GM21367 (cell line): ENCODE measurements at regions not wholly inside any gene's neighbourhood (a gene's known extent, or its start where the extent isn't known, plus 50 kb on each side); places are given as distances from the start of the nearest gene placed in this dataset.

ENCODE experiments used
- ATAC-seq: cut with Tn5 transposase; IDR thresholded peaks from one replicate; pipeline ENCODE4 v1.9.1; 2021; ENCODE audit not compliant: unreplicated experiment

- no peak for ATAC-seq
Measured at GRCh38 chr13:44299152-44299943, 74.3 kb upstream of the SERP2 start.

- ATAC-seq = peak; percentile 69
Measured at GRCh38 chr13:44300895-44301638, 72.6 kb upstream of the SERP2 start.

- no peak for ATAC-seq
Measured at GRCh38 chr13:44301639-44302015, 72.0 kb upstream of the SERP2 start.

GRCh38 chr13:44302233-44302632, 71.4 kb upstream of the SERP2 start:
- no peak for ATAC-seq

- no peak for ATAC-seq
Measured at GRCh38 chr13:44302940-44303575, 70.6 kb upstream of the SERP2 start.

- ATAC-seq = no peak
Measured at GRCh38 chr13:44303681-44304432, 69.8 kb upstream of the SERP2 start.

- ATAC-seq = no peak
Measured at GRCh38 chr13:44304433-44304725, 69.2 kb upstream of the SERP2 start.

- ATAC-seq = no peak
Measured at GRCh38 chr13:44305286-44305685, 68.3 kb upstream of the SERP2 start.

- ATAC-seq = no peak
Measured at GRCh38 chr13:44305917-44306370, 67.7 kb upstream of the SERP2 start.

- ATAC-seq = no peak
Measured at GRCh38 chr13:44306371-44307192, 67.0 kb upstream of the SERP2 start.

GRCh38 chr13:44307255-44307654, 66.4 kb upstream of the SERP2 start:
- no peak for ATAC-seq

GRCh38 chr13:44307844-44308243, 65.8 kb upstream of the SERP2 start:
- ATAC-seq = no peak

- no peak for ATAC-seq
Measured at GRCh38 chr13:44308352-44308751, 65.3 kb upstream of the SERP2 start.

- no peak for ATAC-seq
Measured at GRCh38 chr13:44309794-44310757, 63.5 kb upstream of the SERP2 start.

- ATAC-seq = no peak
Measured at GRCh38 chr13:44311011-44311780, 62.4 kb upstream of the SERP2 start.

- no peak for ATAC-seq
Measured at GRCh38 chr13:44312131-44312530, 61.5 kb upstream of the SERP2 start.

GRCh38 chr13:44312834-44313551, 60.6 kb upstream of the SERP2 start:
- no peak for ATAC-seq

GRCh38 chr13:44313674-44314073, 60.0 kb upstream of the SERP2 start:
- ATAC-seq = no peak
